Testis (tissue), 2 donors: ENCODE measurements at regions not wholly inside any gene's neighbourhood (a gene's known extent, or its start where the extent isn't known, plus 50 kb on each side); places are given as distances from the start of the nearest gene placed in this dataset.

Experiments
- DNase-seq: peaks from one replicate; pipeline ENCODE4 v3.0.0-alpha.2; 2019
- H3K27ac ChIP-seq, 2 donors: fragments of 200-600 bp; sonication (generic); one replicate each; pipeline ENCODE4 v1.5.1; 2019
- H3K27me3 ChIP-seq: fragments of 200-600 bp; sonication (generic); one replicate; pipeline ENCODE4 v1.5.1; 2019
- H3K36me3 ChIP-seq: fragments of 200-600 bp; sonication (generic); one replicate; pipeline ENCODE4 v1.5.1; 2017; ENCODE audit warnings: low read depth; ENCODE audit errors: missing control alignments
- H3K4me1 ChIP-seq: fragments of 200-600 bp; sonication (generic); one replicate; pipeline ENCODE4 v1.5.1; 2019
- H3K4me3 ChIP-seq, 2 donors: fragments of 200-600 bp; sonication (generic); one replicate each; pipeline ENCODE4 v1.5.1; 2017 to 2019
- H3K9me3 ChIP-seq: fragments of 200-600 bp; sonication (generic); one replicate; pipeline ENCODE4 v1.5.1; 2017
- POLR2A ChIP-seq: fragments of 450-650 bp; IDR thresholded peaks from one replicate; pipeline ENCODE4 v1.6.1; 2017; ENCODE audit warnings: antibody characterized with exemption, mild to moderate bottlenecking, moderate library complexity
- WGBS, 2 donors: methylation state at CpG; one replicate each; pipeline ENCODE4 v1.1.5; 2018; 5-methylcytosine and 5-hydroxymethylcytosine counted together
- intact Hi-C: fragments of 100-400 bp; cut with DNase I; formaldehyde crosslinking; loops from one replicate; pipeline ENCODE4 v1.15.1; 2023; ENCODE audit warnings: low total_unique reads
- TF ChIP-seq, protein P1 (sequence below), 3 experiments: fragments of 450-650 bp in 2 of 3; fragments of 200-600 bp in 1 of 3; sonication (generic) in 1 of 3; IDR thresholded peaks; one replicate each; pipeline ENCODE4 v1.5.1; 2016 to 2019; ENCODE audit warnings: antibody characterized with exemption in 3 of 3, mild to moderate bottlenecking in 2 of 3, moderate library complexity in 1 of 3

DNA sequence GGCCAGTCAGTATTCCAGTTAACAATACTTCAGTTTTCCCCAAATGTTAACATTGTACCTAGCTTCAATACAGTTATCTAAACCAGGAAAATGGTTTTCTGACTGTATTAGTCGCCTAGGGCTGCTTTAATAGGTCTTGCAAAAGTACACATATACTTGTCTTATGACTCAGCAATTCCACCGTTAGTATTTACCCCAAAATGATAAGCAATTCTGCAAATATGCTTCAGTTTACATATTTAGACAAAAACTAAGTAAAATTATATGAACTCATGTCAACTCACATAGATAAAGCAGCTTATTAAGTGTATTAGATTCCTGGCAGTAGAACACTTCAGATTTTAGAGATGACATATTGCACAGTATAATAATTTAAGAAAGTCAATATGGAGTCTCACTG is 363.3 kb downstream of the ARL4A start:
- WGBS, 2 donors = 62 to 86% methylated on average over 2 of the region's 2 CpGs
- intact Hi-C loops = no loop called here
- no peaks in the 10 kb centered on the region for H3K9me3 ChIP-seq
- TF ChIP-seq POLR2A = no peak
- TF ChIP-seq, protein P1, sequence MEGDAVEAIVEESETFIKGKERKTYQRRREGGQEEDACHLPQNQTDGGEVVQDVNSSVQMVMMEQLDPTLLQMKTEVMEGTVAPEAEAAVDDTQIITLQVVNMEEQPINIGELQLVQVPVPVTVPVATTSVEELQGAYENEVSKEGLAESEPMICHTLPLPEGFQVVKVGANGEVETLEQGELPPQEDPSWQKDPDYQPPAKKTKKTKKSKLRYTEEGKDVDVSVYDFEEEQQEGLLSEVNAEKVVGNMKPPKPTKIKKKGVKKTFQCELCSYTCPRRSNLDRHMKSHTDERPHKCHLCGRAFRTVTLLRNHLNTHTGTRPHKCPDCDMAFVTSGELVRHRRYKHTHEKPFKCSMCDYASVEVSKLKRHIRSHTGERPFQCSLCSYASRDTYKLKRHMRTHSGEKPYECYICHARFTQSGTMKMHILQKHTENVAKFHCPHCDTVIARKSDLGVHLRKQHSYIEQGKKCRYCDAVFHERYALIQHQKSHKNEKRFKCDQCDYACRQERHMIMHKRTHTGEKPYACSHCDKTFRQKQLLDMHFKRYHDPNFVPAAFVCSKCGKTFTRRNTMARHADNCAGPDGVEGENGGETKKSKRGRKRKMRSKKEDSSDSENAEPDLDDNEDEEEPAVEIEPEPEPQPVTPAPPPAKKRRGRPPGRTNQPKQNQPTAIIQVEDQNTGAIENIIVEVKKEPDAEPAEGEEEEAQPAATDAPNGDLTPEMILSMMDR (IDR thresholded peaks at IDR 0.05) = no peak
- no peak overlapping the region for H3K27ac ChIP-seq
- no peak overlapping the region for H3K4me3 ChIP-seq
- H3K4me1 ChIP-seq = no peaks in the 10 kb centered on the region
- no peaks in the 10 kb centered on the region for H3K27me3 ChIP-seq
- DNase-seq = no peak
- H3K36me3 ChIP-seq = no peaks in the 10 kb centered on the region

DNA sequence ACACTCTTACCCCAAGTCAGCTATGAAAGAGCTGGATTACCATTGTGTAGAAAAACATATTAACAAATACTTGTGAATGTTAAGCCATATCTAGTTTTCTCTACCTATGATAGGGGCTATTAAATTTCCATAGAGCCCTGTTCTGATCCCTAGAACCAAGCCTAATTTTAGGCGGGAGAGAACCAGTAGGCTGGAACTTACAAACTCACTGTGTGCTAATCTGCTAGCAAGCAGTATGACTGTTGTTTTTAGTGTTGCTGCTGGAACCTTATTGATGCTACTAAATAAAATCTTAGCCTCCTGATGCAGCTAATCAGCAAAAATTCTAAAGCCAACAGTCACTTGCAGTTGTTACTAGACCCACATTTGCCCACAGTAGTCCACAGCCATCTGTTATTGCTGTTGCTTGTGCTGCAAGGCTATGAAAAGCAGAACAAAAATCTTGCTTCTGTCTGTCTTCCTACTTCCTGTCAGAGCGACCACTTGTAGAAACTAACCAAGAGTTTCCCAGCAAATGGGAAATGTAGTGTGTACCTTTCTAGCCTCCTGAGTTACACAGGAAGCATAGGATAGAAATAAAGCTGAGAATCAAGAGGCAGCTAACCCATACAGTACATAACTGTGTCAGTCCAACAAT is 368.4 kb downstream of the ARL4A start:
- H3K9me3 ChIP-seq = no peaks in the 10 kb centered on the region
- no peak for DNase-seq
- no peaks in the 10 kb centered on the region for H3K27me3 ChIP-seq
- 56 to 76% methylated on average over 2 of the region's 2 CpGs for WGBS, 2 donors
- TF ChIP-seq POLR2A = no peak
- TF ChIP-seq, protein P1 (IDR thresholded peaks at IDR 0.05) = no peak
- H3K4me1 ChIP-seq = no peaks in the 10 kb centered on the region
- H3K4me3 ChIP-seq = no peak overlapping the region
- H3K27ac ChIP-seq = no peak overlapping the region
- H3K36me3 ChIP-seq = no peaks in the 10 kb centered on the region
- intact Hi-C loops = no loop called here

DNA sequence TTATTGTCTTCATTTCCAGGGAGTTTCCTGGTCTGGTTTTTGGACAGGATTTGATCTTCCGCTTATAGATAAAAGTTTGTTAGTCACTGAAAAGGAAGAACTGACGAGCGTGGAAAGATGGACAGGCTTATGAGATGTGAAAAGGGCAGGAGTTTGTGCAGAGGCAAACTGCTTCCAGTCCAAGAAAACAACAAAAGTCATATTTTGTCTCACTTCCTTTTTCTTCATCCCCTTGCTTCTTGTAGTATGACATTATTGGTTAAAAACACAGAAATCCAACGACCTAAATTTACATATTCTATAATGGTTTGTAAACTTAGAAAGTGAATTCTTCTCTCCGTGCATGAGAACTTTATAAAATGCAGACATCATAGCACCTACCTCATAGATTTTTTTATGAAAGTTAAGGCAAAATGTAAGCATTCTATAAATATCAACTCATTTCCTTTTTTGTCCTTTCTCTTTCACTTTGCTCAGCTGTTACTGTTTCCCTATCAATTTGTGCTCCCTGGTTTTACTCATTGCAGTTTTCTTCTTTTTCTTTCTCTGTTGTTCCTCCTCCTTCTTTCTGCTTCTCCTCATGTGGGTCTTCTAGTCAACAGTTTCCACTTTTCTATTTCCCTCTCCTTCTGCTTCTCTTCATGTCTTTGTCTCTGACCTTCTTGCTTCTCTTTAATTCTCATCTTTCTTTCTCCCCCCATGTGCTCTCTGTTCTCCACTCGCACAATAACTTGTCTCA is 370.2 kb downstream of the ARL4A start:
- Histone ChIP-seq H3K27ac (no peak overlapping the region), H3K36me3 (no peaks in the 10 kb centered on the region), H3K4me1 (no peaks in the 10 kb centered on the region), H3K4me3 (no peak overlapping the region), H3K27me3 (no peaks in the 10 kb centered on the region), H3K9me3 (no peaks in the 10 kb centered on the region)
- intact Hi-C loops = no loop called here
- TF ChIP-seq POLR2A = no peak
- TF ChIP-seq, protein P1 (IDR thresholded peaks at IDR 0.05) = no peak
- no peak for DNase-seq
- WGBS, 2 donors = 73 to 76% methylated on average over 6 of the region's 6 CpGs

DNA sequence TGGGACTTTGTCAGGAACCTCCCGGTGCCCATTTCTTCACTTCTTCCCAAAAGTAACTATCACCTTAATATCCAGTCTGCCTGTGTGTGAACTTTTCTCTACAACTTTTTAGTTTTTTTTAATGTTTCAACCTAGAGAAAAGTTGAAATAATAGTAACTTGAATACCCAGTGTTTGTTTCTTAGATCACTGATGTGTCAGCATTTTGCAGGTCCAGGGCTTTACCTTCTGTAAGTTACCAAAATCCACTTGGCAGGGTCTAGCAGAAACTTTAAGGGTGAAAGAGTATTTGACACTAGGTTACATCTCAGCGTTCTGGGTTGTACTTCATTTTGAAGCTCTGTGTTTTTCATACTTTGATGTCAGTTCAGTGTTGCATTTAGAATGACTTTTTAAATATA is 372.7 kb downstream of the ARL4A start:
- H3K27ac ChIP-seq = no peak overlapping the region
- 84 to 96% methylated on average over 2 of the region's 2 CpGs for WGBS, 2 donors
- no peaks in the 10 kb centered on the region for H3K36me3 ChIP-seq
- H3K4me1 ChIP-seq = no peaks in the 10 kb centered on the region
- H3K27me3 ChIP-seq = no peaks in the 10 kb centered on the region
- no peaks in the 10 kb centered on the region for H3K9me3 ChIP-seq
- TF ChIP-seq, protein P1 (IDR thresholded peaks at IDR 0.05) = no peak
- DNase-seq = no peak
- intact Hi-C loops = no loop called here
- H3K4me3 ChIP-seq = no peak overlapping the region

DNA sequence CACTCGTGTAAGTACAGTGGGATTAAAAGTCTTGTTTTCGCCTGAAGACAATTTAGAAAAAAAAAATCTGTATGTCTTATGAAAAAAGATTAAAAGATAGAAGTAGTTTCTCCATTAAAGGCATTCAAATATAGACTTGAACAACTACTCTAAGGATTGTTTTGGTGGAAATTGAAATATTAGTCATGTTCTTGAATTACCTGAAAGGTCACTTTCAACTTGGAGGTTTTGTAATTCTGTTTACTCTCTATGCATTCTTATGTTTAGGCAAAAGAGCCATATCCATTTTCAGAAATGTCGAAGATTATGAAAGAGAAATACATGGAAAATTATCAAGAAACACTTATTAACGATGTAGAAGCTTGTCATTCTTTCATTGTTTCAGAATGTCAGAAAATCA is 373.7 kb downstream of the ARL4A start:
- H3K4me1 ChIP-seq = no peaks in the 10 kb centered on the region
- no peak for DNase-seq
- H3K27ac ChIP-seq = no peak overlapping the region
- H3K36me3 ChIP-seq = no peaks in the 10 kb centered on the region
- no peak overlapping the region for H3K4me3 ChIP-seq
- intact Hi-C loops = no loop called here
- no peaks in the 10 kb centered on the region for H3K9me3 ChIP-seq
- WGBS, 2 donors = 83 to 86% methylated on average over 4 of the region's 4 CpGs
- TF ChIP-seq POLR2A = no peak
- TF ChIP-seq, protein P1 (IDR thresholded peaks at IDR 0.05) = no peak
- no peaks in the 10 kb centered on the region for H3K27me3 ChIP-seq
